NCI-H345 treated with DMSO at 0.1 percent for 48 hours (cell line): ENCODE measurements at regions not wholly inside any gene's neighbourhood (a gene's known extent, or its start where the extent isn't known, plus 50 kb on each side); places are given as distances from the start of the nearest gene placed in this dataset.

Experiments
- DNase-seq: peaks from one replicate; lab custom pipeline; 2025; ENCODE audit not compliant: unreplicated experiment; lab: John Stamatoyannopoulos, UW

DNA sequence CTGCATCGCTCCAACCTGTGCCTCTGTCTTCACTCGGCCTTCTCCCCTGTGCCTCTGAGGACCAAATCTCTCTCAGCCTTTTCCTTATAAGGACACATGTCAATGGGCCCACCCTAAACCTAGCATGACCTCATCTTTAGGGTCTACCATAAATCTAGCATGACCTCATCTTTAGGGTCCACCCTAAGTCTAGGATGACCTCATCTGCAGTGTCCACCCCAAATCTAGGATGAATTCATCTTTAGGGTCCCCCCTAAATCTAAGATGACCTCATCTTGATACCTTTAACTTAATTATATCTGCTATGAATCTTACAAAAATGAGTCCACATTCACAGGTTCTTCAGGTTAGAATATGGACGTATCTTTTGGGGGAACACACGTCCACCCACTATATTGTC, 131.1 kb upstream of the RPL38 start:
- no peak for DNase-seq

DNA sequence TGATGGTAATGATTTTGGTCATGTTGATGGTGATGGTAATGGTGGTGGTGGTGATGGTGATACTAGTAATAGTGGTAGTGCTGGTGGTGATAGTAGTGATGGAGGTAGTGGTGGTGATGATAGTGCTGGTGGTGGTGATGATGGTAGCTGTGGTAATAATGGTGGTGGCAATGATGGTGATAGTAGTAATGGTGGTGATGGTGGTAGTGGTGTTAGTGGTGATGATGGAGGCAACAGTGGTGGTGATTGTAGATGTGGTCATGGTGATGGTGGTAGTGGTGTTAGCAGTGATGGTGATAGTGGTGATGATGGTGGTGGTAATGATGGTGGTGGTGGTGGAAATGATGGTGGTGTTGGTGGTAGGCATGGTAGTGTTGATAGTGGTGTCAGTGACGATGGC, 127.0 kb upstream of the RPL38 start:
- no peak for DNase-seq

DNA sequence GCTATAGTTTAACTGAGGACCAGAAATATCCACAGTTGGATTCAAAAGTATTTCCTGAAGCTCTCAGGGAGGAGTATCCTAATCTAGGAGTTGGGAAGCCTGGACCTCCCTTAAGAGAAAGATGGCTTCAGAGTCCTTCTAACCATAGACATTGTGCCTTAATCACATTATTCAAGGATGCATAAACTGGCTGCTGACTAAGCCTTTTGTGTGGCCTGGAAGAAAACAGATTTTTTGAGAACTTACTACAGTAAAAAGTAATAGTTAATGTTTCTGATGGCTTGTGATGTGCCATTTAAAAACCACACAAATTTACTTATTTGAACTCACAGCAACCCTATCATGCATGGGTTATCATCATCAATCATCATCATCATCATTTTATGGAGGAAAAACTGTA, 126.2 kb upstream of the RPL38 start:
- no peak for DNase-seq

DNA sequence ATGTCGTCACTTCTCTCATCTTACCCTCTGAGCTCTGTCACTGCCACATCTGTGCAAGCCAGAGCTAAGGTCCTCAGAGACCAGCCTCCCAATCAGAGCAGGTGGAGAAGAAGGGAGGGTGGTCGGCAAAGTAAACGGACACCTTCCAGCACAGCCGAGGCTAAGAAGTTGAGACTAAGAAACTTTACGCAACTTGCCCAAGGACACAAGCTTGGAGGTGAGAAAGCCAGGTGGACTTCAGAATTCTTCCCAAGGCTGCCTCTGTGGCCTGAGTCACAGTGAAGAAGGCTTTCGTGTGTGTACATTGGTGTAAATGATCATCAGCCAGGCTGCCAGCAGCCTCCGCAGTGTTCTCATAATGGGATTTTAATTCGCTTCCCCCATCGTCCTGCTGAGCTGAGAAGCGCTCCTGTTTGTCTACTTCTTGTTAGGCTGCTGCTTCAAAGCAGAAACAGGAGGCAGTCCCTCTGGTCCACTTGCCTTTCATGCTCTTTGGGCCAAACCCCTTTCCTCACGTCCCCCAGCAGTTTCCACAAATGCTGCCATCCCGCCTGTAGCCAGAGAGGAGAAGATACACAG, 125.0 kb upstream of the RPL38 start:
- DNase-seq: no peak

DNA sequence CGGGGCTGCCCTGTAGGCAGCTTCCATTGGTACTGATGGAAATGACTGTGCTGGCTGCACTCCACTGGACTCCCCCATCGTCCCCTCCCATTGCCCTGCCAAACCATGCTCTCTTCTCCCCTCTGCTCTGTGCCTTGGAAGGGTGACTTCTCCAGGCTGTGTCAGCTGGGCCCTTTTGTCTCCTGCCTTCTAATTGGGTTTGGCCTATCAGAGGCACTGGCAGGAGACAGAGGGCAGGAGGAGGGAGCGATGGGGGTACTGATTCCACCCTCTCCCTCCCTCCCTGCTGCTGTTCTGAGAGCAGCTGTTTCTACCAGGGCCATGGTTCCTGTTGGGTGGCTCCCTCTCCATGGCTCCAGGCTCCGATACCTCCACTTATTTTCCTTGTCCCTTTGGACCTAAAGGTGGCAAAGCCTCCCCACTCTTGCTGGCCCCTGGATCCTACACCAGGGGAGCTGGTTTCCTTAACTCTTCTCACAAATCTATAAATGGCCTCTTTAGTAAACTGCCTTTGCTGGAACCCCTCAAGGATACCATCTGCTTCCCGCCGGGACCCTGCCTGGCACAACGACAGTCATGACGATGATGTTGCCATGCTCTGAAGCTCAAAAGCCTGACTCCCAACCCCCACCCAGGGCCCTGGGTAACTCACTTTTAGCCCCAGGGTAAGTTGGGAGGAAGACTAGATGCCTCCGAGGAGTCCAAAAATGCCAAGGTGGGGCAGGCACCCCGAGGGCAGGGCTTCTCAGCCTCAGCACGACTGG, 123.8 kb upstream of the RPL38 start:
- DNase-seq: no peak

DNA sequence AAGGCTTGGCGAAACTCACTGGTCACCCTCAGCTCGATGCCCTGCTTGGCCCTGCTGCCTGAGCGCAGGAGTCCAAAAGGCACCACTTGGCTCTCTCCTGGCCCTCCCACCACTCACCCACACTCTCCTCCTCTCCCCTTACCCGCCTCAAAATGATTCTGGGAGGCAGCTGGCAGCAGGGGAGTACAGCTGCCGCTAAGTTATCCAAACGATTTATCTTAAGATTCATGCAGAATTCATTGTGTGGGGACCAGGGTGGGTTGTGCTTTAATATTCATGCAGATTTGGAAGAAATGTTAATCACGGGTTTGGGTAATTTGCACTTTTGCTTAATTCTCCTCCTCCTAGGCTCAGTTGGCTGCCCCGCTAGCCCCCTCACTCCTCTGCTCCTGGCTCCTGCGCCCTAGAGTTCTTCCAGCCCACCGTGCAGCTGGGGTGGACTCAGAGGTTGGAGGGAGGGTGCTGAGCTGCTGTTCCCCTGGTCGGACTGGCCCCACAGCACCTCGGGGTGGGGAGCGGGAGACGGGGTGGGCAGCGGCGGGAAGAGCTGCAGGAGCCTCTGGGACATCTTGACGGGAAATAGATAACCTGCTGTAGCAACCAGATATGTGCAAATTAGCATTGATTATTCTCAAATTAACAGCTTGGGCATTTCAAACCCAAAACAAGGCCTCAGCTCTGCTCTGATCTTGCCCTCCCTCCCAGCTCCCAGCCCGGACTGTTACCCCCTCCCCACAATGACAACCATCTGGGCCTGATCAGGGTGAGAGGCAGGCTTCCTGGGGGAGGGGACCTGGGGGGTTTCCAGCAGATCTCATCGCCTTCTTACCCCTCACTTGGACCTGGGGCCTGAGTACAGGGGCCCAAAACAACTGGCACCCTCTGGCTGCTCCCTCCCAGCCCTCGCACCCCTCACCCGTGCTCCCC, 122.6 kb upstream of the RPL38 start:
- DNase-seq: no peak

DNA sequence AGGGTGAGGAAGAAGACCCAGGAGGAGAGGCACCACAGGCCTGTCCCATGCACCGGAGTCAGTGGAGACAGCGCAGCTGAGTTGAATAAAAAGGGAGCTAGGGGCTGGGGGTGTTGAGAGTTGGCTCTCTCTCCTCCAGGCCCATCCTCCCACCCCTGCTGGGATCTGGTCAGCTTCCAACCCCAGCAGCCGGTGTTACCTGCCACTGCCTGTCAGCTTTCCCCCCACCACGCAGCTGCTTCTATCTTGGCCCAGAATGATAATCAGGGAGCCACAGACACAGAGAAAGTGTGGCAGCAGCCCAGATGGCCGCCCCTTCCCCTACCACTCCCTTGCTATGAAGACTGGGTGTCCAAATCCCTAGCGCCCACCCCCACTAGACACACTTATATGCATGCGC, 120.6 kb upstream of the RPL38 start:
- DNase-seq: peak; percentile 71

DNA sequence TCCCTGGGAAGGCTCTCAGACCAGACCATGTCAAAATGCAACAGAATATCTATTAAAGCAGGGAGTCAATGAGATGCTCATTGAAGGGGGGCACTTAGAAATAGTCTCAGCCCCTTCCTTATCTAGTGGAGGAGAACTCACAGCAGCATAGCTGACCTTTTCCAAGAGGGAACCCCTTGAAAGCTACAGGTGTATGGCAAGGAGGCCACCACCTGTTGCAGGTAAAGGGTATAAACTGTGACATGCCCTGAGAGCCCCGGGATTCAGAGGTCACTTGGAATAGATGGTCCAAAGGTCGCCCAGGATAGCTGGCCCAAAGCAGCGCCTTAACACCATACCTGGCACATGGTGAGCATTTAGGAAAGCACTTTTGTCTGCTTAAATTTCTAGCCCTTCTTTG, 120.2 kb upstream of the RPL38 start:
- DNase-seq: no peak

DNA sequence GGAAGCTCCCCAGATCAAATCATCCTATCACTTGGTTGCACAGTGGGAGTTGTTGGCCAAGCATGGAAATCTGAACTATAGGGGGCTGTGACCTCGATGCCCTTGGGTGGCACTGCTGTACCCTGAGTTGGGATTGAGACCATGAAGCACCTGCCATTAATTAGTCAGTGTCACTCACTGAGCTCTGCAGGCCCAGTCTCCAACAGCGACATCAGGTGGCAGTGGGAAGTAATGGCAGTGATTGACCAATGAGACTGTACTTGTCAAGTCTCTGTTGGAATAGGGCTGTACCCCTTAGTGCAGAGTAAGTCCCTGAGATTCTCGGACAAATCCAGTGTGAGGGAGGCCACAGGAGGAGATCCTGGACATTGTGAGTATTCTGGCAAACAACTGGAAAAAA, 118.0 kb upstream of the RPL38 start:
- no peak for DNase-seq

DNA sequence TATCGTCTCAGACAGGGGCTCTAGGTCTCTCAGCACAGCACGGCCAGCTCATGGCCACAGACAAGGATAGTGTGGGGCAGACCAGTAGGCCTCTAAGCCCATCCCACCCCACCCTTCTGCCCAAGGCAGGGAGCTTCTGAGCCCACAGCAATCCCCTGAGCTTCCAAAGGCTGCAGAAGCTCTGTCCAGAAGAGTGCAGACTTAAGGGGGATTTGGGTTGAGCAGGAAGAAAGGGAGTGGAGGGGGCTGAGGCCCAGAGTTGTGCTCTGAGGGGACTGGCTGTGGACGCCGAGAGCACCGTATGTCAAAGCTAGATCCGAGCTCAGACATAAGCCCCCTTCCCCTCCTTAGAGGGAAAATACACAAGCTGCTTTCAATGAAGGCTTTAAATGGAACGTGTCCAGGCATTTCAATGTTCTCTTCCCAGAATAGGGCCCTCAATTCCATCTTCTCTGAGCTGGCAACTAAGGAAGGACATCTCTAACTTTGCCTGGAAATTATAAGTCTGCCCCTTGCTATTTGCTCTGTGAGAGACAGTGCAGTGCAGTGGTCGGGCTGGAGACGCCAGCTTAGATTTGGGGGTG, 116.4 kb upstream of the RPL38 start:
- DNase-seq: no peak

DNA sequence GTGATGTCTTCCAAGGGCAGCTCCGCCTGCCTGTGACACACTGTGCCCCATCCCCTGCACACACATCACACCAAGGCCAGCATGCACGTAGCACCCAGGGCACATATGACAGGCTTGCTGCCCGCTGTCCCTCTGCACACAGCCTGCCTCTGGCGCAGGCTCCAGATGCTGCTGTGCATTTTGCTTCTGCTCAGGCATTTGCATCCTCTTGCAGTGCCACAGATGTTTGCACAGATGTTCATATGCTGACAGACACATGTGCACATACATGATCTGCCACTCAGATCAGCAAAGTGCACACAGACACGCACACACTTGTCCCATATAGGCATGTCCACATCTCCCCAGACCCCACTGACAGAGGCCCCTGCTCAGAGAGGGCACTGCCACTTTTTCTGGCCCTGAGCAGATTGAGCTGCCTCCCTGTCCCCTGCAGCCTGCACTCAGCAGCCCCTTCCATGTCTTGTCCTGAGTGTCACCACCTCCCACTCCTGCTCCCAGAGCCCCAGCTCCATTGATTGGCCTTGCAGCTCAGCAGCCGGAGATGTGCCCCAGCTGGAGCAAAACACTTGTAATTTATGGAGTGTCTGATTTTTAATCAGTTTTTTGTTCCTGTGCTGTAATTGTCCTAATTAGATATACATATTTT, 115.1 kb upstream of the RPL38 start:
- DNase-seq: no peak

DNA sequence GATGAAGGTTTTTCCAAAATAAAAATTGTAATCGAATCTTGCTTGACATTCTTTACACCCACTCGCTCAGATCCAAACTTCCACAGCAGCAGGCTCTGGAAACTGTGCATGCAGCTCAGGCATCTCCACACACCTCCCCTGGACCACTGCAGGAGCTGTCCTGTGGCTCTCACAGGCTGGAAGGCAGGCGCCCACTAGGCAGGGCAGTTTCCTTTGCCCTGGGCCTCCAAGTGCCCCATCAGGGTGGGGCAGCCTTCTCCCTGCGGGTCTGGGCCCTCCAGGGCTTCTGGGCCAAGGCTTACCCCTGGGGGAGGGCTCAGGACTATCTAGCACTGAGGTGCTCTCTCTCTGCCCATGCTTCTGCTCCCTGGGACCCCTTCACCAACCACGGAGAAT, 114.5 kb upstream of the RPL38 start:
- no peak for DNase-seq

DNA sequence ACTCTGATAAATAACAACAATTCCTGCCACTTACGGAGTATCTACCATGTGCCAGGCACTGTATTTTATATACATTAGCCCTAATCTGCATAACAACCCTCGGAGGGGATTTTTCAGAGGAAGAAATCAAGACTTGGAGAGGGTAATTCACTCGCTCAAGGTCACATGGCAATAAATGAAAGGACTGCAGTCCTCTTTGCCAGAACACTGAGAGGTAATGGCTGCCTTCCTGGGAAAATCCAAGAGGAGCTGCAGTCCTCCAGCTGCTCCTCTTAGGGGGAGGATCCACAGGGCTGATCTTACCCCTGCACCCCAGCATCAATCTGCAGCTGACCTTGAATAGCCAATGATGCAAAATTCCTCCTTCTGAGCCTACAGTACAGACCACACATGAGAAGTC, 114.1 kb upstream of the RPL38 start:
- DNase-seq: no peak

DNA sequence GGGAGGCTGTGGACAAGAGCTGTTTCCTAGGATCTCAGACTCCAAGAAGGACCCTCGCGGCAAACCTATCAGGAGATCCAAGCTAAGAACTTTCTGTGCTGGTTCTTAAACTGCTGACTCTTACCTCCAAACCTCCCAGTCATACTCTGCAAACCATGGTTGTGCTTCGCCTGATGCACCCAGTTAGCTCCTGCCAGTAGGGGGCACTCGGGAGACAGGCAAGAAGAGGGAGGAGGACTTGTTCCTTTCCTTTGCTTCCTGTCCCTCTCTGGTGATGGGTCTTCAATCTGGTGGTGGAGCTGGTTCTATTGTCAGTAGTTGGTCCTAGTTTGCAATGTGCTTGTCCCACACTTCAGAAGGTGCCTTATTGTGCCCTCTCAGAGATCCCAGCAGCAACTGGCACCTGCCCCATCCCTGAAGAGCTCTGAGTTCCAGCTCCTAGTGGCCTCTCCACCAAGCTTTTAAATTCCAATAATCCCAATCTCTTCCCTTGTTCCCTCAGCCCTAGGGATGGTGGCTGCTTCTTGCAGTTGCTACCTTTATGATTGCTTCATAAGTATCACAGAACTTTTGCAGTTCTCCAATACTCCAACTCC, 113.5 kb upstream of the RPL38 start:
- DNase-seq: peak; percentile 52

DNA sequence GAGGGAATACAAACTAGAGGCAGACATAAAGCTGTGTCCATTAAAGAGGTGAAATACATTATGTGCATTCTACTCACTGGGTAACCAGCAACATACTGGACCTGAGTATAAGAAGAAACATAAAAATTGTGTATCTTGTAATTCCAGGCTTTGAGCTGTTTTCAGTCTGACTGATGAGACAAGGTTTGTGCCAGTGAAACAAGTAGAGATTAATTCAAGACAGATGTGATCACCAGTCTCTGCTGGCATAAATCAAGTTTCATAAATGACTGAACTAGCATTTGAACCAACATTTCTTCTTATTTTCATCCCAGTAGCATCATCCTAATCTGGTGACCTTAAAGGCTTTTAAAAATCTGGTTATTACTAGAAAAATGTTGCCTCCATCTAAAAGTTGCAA, 108.8 kb upstream of the RPL38 start:
- DNase-seq: no peak

DNA sequence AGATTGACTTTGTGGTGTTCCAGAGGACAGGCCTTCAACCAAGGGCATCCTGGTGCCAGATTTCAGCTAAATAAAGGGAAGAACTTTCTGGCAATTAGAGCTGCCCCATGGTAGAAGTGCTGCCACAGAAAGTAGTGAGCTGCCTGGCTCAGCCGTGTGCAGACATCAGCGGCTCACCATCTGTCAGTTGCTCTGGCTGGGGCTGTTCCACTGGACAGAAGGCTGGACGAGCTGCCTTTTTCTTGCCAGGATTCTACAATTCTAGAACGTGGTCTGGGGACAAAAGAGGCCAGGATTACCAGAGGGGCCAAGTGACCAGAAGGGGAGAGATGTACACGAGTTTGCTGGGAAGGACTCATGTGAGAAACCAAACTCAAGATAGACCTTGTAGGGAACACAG, 107.0 kb upstream of the RPL38 start:
- DNase-seq: no peak

DNA sequence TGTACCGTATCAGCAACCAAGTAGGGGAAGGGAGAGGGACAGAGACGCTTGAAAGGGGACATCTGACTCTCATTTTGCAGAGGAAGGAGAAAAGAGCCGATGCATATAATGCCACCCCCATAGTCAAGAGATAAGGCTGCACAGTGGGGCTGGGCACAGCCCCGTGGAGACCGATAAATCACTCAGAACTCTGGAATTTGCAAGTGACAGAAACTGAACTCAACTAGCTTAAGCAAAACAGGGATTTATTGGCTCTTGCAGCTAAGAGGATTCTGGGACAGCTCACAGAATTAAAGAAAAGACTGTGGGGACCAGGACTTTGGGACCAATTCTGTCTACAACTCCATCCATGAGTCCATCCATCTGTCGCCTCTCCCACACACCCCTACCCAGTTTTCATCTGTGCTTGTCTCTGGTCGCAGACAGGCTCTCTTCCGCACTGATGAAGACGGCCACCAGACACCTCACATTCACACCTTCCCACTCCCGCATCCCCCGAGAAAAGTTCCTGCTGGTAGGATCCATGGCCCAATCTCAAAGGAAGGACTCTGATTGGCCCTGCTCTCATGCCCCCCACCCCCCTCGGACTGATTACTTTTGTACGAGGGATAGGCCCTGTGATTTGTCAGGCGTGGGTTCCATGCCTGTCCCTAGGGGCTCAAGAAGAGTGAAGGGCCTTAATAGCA, 105.9 kb upstream of the RPL38 start:
- no peak for DNase-seq

DNA sequence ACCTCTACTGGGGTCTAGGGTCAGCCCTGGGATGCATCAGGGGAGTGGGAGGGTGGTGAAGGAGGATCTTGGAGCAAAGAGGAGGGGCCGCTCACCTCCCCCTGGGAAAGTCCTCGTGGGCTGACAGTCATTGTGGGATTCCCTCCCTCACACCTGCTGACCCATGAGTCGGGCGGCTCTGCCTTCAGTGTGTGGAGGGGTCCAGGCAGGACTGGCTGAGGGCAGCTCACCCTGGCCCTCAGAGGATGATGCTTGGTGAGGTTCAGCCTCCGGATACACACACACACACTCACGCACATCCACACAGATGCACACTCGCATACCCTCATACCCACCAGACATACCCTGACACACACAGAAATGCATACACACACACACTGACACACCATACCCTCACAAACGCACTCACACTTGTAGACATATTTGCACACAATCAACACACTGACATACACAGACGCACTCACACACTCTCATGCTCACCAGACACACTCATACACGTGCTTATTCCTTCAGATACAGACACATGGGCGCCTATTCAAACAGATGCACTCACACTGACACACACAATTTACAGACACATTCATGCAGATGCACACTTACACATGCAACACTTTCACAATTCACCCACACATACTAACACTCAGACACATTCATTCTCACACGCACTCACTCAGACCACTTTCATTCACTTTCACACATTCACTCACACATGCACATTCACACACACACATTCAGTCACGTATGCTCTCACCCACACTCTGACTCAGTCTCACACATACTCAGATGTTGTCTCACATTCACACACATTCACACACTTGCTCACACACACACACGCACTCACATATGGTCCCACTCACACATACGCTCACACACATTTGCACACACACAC, 105.1 kb upstream of the RPL38 start:
- no peak for DNase-seq
